GM12878 (cell line): ENCODE measurements at regions not wholly inside any gene's neighbourhood (a gene's known extent, or its start where the extent isn't known, plus 50 kb on each side); places are given as distances from the start of the nearest gene placed in this dataset.

Experiments used
- ATAC-seq: fragments of 200-7000 bp; cut with Tn5 transposase; 3 replicates; pipeline ENCODE4 v1.9.1; 2020; ENCODE audit warnings: mild to moderate bottlenecking, moderate library complexity
- BruUV-seq: library from RNA; stranded (reverse); fragments of 400-500 nt; replicated peaks from 2 replicates; lab custom pipeline; 2021; lab: Mats Ljungman, UMichigan
- CTCF ChIA-PET: fragments of 300-600 bp; sonication (Branson Sonifier 250); formaldehyde crosslinking; extraction: SDS; loops from one replicate; lab custom pipeline; 2021; ENCODE audit warnings: inconsistent platforms; lab: Yijun Ruan, JAX
- POLR2A ChIA-PET: fragments of 350-600 bp; formaldehyde crosslinking; extraction: SDS; loops from one replicate; lab custom pipeline; 2021; ENCODE audit warnings: inconsistent platforms; lab: Charles Lee
- RAD21 ChIA-PET: fragments of 300-600 bp; sonication (Branson Sonifier 250); formaldehyde crosslinking; loops from one replicate; lab custom pipeline; 2023; ENCODE audit warnings: antibody characterized with exemption; ENCODE audit not compliant: unreplicated experiment; lab: Charles Lee
- SMC1A ChIA-PET: fragments of 300-600 bp; sonication (Branson Sonifier 250); formaldehyde crosslinking; loops from one replicate; lab custom pipeline; 2023; ENCODE audit not compliant: unreplicated experiment, uncharacterized antibody; lab: Charles Lee
- DNase-seq: peaks from one replicate; pipeline ENCODE4 v3.0.0-alpha.2; 2011; ENCODE audit warnings: low read depth, low spot score
- FAIRE-seq: peaks from 3 replicates; lab custom pipeline; 2011; peaks lifted over from hg19 to GRCh38; lab: Jason Lieb, UNC
- H2AFZ ChIP-seq: 2 replicates; pipeline ENCODE4 v1.6.0; 2011; ENCODE audit warnings: low read depth, low read length, control low read depth; ENCODE audit not compliant: control insufficient read depth
- H3K27ac ChIP-seq: 2 replicates; pipeline ENCODE4 v1.5.1; 2011; ENCODE audit warnings: control low read depth; ENCODE audit not compliant: control insufficient read depth, insufficient read depth
- H3K27me3 ChIP-seq, 2 experiments: replicated peaks in 1 of 2; 2 replicates each; pipeline versions ENCODE4 v1.6.0 to v1.6.1; 2011; ENCODE audit warnings: low read length in 1 of 2; ENCODE audit not compliant: control insufficient read depth in 2 of 2, insufficient read depth in 2 of 2
- H3K36me3 ChIP-seq, 2 experiments: 2 replicates each; pipeline ENCODE4 v1.5.1; 2011; ENCODE audit warnings: low read length in 1 of 2; ENCODE audit not compliant: control insufficient read depth in 2 of 2, insufficient read depth in 2 of 2
- H3K4me1 ChIP-seq: 2 replicates; pipeline ENCODE4 v1.6.1; 2011; ENCODE audit warnings: mild to moderate bottlenecking, low read length, moderate library complexity, mixed read lengths; ENCODE audit not compliant: control insufficient read depth, insufficient read depth
- H3K4me2 ChIP-seq: 2 replicates; pipeline ENCODE4 v1.6.0; 2011; ENCODE audit warnings: control low read depth; ENCODE audit not compliant: control insufficient read depth, insufficient read depth
- H3K4me3 ChIP-seq: fragments of 200-600 bp; sonication (generic); 2 replicates; pipeline ENCODE4 v1.5.1; 2016
- H3K79me2 ChIP-seq: 2 replicates; pipeline ENCODE4 v1.6.0; 2011; ENCODE audit warnings: low read length; ENCODE audit not compliant: control insufficient read depth, insufficient read depth
- H3K9ac ChIP-seq: 2 replicates; pipeline ENCODE4 v1.8.0; 2011; ENCODE audit warnings: low read length, control low read depth, mixed read lengths; ENCODE audit not compliant: control insufficient read depth, insufficient read depth
- H3K9me3 ChIP-seq: replicated peaks from 3 replicates; pipeline ENCODE4 v1.5.1; 2011; ENCODE audit warnings: mild to moderate bottlenecking, low read length; ENCODE audit not compliant: control insufficient read depth, insufficient read depth
- H4K20me1 ChIP-seq: 2 replicates; pipeline ENCODE4 v1.6.0; 2011; ENCODE audit not compliant: control insufficient read depth, insufficient read depth
- ATF7 ChIP-seq: fragments of 450-650 bp; IDR thresholded peaks from 2 replicates; pipeline ENCODE4 v1.6.1; 2016; ENCODE audit warnings: low read depth, mild to moderate bottlenecking
- CBX5 ChIP-seq: sonication (generic); IDR thresholded peaks from 2 replicates; pipeline ENCODE4 v1.6.1; 2016; ENCODE audit warnings: low read depth, moderate library complexity, mild to moderate bottlenecking, inconsistent platforms
- ESRRA ChIP-seq: IDR thresholded peaks from 2 replicates; pipeline ENCODE4 v1.6.1; 2012; ENCODE audit warnings: mild to moderate bottlenecking, low read length, improper control_type of control experiment
- IKZF1 ChIP-seq: fragments of 450-650 bp; conservative IDR thresholded peaks from 2 replicates; pipeline ENCODE4 v1.6.1; 2017; ENCODE audit warnings: antibody characterized with exemption, mild to moderate bottlenecking
- MYB ChIP-seq: fragments of 150-350 bp; IDR thresholded peaks from 2 replicates; pipeline ENCODE4 v1.6.1; 2014; ENCODE audit warnings: mild to moderate bottlenecking, low read depth, low read length, borderline replicate concordance
- NFIC ChIP-seq: IDR thresholded peaks from 2 replicates; pipeline ENCODE4 v1.6.1; 2012; ENCODE audit warnings: low read depth, mild to moderate bottlenecking, inconsistent platforms, low read length, moderate library complexity
- NFXL1 ChIP-seq: fragments of 450-650 bp; IDR thresholded peaks from 2 replicates; pipeline ENCODE4 v1.6.1; 2017; ENCODE audit warnings: antibody characterized with exemption, mild to moderate bottlenecking, borderline replicate concordance
- PAX5 ChIP-seq: IDR thresholded peaks from 2 replicates; pipeline ENCODE4 v1.6.1; 2011; ENCODE audit warnings: low read depth, low read length, borderline replicate concordance
- REST ChIP-seq: IDR thresholded peaks from 2 replicates; pipeline ENCODE4 v1.6.1; 2012; ENCODE audit warnings: mild to moderate bottlenecking, low read depth, low read length
- SRF ChIP-seq, 2 experiments: IDR thresholded peaks; 2 replicates each; pipeline ENCODE4 v1.6.1; 2011; ENCODE audit warnings: low read depth in 2 of 2, low read length in 2 of 2, mild to moderate bottlenecking in 1 of 2, moderate library complexity in 1 of 2
- TBL1XR1 ChIP-seq: IDR thresholded peaks from 2 replicates; pipeline ENCODE4 v1.6.1; 2012; ENCODE audit warnings: low read depth, low read length, improper control_type of control experiment
- USF1 ChIP-seq: IDR thresholded peaks from 2 replicates; pipeline ENCODE4 v1.6.1; 2011; ENCODE audit warnings: borderline replicate concordance, low read depth, mild to moderate bottlenecking, moderate library complexity, mixed read lengths, low read length; ENCODE audit not compliant: insufficient read depth; ENCODE audit errors: extremely low read length
- ZZZ3 ChIP-seq: IDR thresholded peaks from 2 replicates; pipeline ENCODE4 v1.6.1; 2011; ENCODE audit warnings: low read depth; ENCODE audit not compliant: control insufficient read depth, insufficient read length
- WGBS: methylation state at CpG from one replicate; pipeline ENCODE4 v1.1.6; 2016; ENCODE audit warnings: low lambda C conversion rate; ENCODE audit not compliant: insufficient replicate concordance, insufficient coverage; ENCODE audit errors: missing lambda C conversion rate; 5-methylcytosine and 5-hydroxymethylcytosine counted together
- in situ Hi-C: fragments of 300-500 bp; cut with MboI; formaldehyde crosslinking; loops from 9 replicates; pipeline ENCODE4 v1.14.3; 2018; ENCODE audit warnings: mixed read lengths
- intact Hi-C: fragments of 100-400 bp; cut with micrococcal nuclease; formaldehyde crosslinking; loops from one replicate; pipeline ENCODE4 v1.14.2; 2022; ENCODE audit not compliant: unreplicated experiment
- TF ChIP-seq, protein P1 (sequence below): IDR thresholded peaks from 2 replicates; pipeline ENCODE4 v1.6.1; 2011; ENCODE audit warnings: low read depth, low read length, improper control_type of control experiment, borderline replicate concordance
- TF ChIP-seq, protein P2 (sequence below): fragments of 450-650 bp; IDR thresholded peaks from 2 replicates; pipeline ENCODE4 v1.6.1; 2017; ENCODE audit warnings: mild to moderate bottlenecking, low read depth, inconsistent platforms; ENCODE audit not compliant: poor library complexity, severe bottlenecking
- TF ChIP-seq, protein P3 (sequence below): fragments of 450-650 bp; IDR thresholded peaks from 2 replicates; pipeline ENCODE4 v1.6.1; 2016; ENCODE audit warnings: mild to moderate bottlenecking

DNA sequence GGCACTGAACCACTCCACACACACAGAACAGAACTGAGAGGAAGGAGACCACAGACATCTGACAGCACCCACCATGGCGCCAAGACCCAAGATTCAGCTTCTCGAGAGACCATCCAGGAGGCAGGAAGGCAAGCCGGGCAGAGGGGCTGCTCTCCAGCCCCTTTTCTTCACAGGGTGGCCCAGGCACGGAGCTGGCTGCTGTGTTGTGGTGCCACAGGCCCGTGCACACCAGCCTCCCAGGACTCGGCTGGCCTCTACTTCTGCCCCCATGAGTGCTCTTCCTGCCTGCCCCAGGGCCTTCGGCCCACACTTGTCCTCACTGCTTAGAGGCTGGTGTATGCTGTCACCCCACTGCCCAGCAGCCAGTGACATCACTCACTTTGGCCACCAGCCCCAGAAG lies 547.6 kb upstream of the RAB6C start:
- Histone ChIP-seq H3K9ac (no peak overlapping the region), H3K4me2 (no peak overlapping the region), H3K36me3 (no peaks in the 10 kb centered on the region), H3K4me1 (no peaks in the 10 kb centered on the region), H3K79me2 (no peaks in the 10 kb centered on the region), H3K4me3 (no peak overlapping the region), H4K20me1 (no peaks in the 10 kb centered on the region), H3K27ac (no peak overlapping the region), H3K9me3 (no peaks in the 10 kb centered on the region), H2AFZ (no peak overlapping the region), H3K27me3 (no peaks in the 10 kb centered on the region)
- ATAC-seq (no peak), DNase-seq (no peak), FAIRE-seq (no peak)
- SMC1A ChIA-PET: no interaction called here
- 25% methylated on average over 7 of the region's 7 CpGs for WGBS
- BruUV-seq: no TSS peak
- TF ChIP-seq, protein P1, sequence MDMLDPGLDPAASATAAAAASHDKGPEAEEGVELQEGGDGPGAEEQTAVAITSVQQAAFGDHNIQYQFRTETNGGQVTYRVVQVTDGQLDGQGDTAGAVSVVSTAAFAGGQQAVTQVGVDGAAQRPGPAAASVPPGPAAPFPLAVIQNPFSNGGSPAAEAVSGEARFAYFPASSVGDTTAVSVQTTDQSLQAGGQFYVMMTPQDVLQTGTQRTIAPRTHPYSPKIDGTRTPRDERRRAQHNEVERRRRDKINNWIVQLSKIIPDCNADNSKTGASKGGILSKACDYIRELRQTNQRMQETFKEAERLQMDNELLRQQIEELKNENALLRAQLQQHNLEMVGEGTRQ: no peak
- TF ChIP-seq CBX5 (no peak), REST (no peak), ESRRA (no peak), MYB (no peak), NFIC (no peak), TBL1XR1 (no peak), NFXL1 (no peak), SRF (IDR thresholded peaks at IDR 0.05; ENCODE audit: low read depth in 2 of 2, low read length in 2 of 2) (no peak), ZZZ3 (no peak), PAX5 (no peak), IKZF1 (no peak), USF1 (no peak), ATF7 (no peak)
- TF ChIP-seq, protein P2, sequence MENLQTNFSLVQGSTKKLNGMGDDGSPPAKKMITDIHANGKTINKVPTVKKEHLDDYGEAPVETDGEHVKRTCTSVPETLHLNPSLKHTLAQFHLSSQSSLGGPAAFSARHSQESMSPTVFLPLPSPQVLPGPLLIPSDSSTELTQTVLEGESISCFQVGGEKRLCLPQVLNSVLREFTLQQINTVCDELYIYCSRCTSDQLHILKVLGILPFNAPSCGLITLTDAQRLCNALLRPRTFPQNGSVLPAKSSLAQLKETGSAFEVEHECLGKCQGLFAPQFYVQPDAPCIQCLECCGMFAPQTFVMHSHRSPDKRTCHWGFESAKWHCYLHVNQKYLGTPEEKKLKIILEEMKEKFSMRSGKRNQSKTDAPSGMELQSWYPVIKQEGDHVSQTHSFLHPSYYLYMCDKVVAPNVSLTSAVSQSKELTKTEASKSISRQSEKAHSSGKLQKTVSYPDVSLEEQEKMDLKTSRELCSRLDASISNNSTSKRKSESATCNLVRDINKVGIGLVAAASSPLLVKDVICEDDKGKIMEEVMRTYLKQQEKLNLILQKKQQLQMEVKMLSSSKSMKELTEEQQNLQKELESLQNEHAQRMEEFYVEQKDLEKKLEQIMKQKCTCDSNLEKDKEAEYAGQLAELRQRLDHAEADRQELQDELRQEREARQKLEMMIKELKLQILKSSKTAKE: no peak
- TF ChIP-seq, protein P3, sequence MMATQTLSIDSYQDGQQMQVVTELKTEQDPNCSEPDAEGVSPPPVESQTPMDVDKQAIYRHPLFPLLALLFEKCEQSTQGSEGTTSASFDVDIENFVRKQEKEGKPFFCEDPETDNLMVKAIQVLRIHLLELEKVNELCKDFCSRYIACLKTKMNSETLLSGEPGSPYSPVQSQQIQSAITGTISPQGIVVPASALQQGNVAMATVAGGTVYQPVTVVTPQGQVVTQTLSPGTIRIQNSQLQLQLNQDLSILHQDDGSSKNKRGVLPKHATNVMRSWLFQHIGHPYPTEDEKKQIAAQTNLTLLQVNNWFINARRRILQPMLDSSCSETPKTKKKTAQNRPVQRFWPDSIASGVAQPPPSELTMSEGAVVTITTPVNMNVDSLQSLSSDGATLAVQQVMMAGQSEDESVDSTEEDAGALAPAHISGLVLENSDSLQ: no peak
- RAD21 ChIA-PET: no interaction called here
- POLR2A ChIA-PET: no interaction called here
- intact Hi-C loops: no loop called here
- CTCF ChIA-PET: interaction anchor here (0.7 kb wide), 1 partner anchor 884 kb away, joined by 3 read pairs; no protein-coding TSS in a partner anchor
- in situ Hi-C loops: no loop called here
